ENCODE measurements at regions not wholly inside any gene's neighbourhood (a gene's known extent, or its start where the extent isn't known, plus 50 kb on each side); places are given as distances from the start of the nearest gene placed in this dataset.

DNA sequence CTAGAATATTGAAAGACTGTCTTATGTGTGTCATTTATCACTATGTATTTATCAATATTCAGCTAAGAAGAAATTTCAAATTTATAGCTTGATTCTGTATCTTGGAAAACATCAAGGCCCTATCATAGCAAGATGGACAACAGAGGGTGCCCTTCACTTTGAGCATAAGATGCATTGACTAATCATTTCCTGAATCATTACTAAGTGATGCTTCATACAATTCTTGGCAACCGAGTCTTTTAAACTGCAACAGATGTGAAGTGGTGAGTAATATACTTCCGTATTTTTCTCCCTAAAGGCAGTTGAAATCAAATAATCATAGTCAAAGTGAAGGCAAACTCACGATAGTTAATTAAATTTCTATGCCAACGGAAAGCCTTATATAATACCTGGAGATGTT lies 318.6 kb upstream of the RGMB start (continued):
- TF ChIP-seq MXI1 (IDR thresholded peaks at IDR 0.05; ENCODE audit: borderline replicate concordance, low read depth, low read length), result no peak

DNA sequence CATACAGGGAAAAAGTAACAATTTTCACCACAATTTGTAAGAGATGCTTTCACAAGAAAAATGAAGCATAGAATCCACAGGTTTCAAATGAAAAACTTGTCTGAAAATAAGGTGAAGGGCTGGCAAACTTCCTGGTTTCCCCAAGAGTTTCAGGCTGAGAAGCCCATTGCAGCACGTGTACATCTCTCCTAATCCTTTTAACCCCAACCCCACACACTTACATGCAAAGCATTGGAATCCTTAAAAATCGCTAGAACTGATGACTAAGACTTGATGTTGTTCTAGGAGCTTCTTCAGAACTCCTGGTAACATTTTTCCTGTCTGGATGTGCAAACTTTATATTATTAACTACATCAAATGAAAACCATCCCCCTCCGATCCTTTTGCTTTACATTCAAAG lies 317.8 kb upstream of the RGMB start:
- Histone ChIP-seq H3K14ac (replicated peaks; ENCODE audit: low read depth, low read length) (no peak overlapping the region), H4K20me1 (ENCODE audit: insufficient read depth, low read length) (no peaks in the 10 kb centered on the region), H3K9me1 (ENCODE audit: insufficient read depth, low read length) (0 out of 2 replicates have a peak, but pooled peaks cover 5% of the 10 kb centered on the region), H4K8ac (ENCODE audit: low read depth in 2 of 2, low read length in 2 of 2) (peak overlapping the region; percentile 50 to 71; a peak in 3 of 4 replicates), H3K4me1 (ENCODE audit: control insufficient read depth, insufficient read depth, low read length) (peaks cover 8% of the 10 kb centered on the region), H2BK15ac (ENCODE audit: low read depth, low read length) (peak overlapping the region; percentile 37; the same call in 1 of the 3 replicates), H3K27ac (ENCODE audit: insufficient read depth, low read length) (peak overlapping the region; percentile 38), H3K56ac (ENCODE audit: extremely low read depth, insufficient read depth, low read length) (peak overlapping the region; percentile 88), H4K5ac (ENCODE audit: low read depth, low read length) (peak overlapping the region; percentile 89; the same call in 1 of the 2 replicates), H3K9ac (ENCODE audit: low read depth, low read length) (peak overlapping the region; percentile 6; the same call in 1 of the 2 replicates), H3K27me3 (ENCODE audit: control insufficient read depth, insufficient read depth, low read length) (no peaks in the 10 kb centered on the region), H3K18ac (ENCODE audit: low read depth, low read length) (peak overlapping the region; percentile 95), H2BK120ac (ENCODE audit: low read depth, low read length) (peak overlapping the region; percentile 92), H3K4ac (ENCODE audit: low read depth, low read length) (peak overlapping the region; percentile 49), H3K79me1 (ENCODE audit: low read depth in 1 of 2, low read length in 2 of 2) (0 out of 4 replicates have a peak, but pooled peaks cover 0 to 8% of the 10 kb centered on the region in 2 experiments), H2AFZ (replicated peaks; ENCODE audit: low read length, poor library complexity) (no peak overlapping the region), H2BK20ac (ENCODE audit: low read depth, low read length) (peak overlapping the region; percentile 60), H3K4me2 (ENCODE audit: low read depth, low read length) (peak overlapping the region; percentile 89), H4K91ac (ENCODE audit: insufficient read depth, low read depth, low read length) (peak overlapping the region; percentile 75; the same call in 1 of the 2 replicates), H3K9me3 (ENCODE audit: control insufficient read depth, insufficient read depth, low read length) (no peaks in the 10 kb centered on the region), H2AK5ac (ENCODE audit: low read depth, low read length) (no peak overlapping the region), H3K4me3 (ENCODE audit: insufficient read depth, low read depth, low read length) (no peak overlapping the region), H2BK5ac (ENCODE audit: low read depth, low read length, poor library complexity, severe bottlenecking) (peak overlapping the region; percentile 96), H2AK9ac (replicated peaks; ENCODE audit: low read depth, low read length, poor library complexity) (no peak overlapping the region), H3K23ac (ENCODE audit: low read depth, low read length) (peak overlapping the region; percentile 21; the same call in 1 of the 2 replicates), H3K36me3 (ENCODE audit: control insufficient read depth, insufficient read depth, low read length) (no peaks in the 10 kb centered on the region)
- in situ Hi-C loops (cut with MboI; ENCODE audit: low sequenced_read_pairs), result loop anchor here (10.0 kb wide), 1 partner anchor 309 kb away; no protein-coding TSS in a partner anchor
- no TSS peak for BruUV-seq (replicated peaks)
- CTCF ChIA-PET, result interaction anchor here (1.3 to 1.7 kb wide), 2 partner anchors 40 to 315 kb away, joined by 3 to 7 read pairs; no protein-coding TSS in a partner anchor
- ATAC-seq (ENCODE audit: low read depth) (peak; percentile 51), DNase-seq (peak; percentile 77)
- dilution Hi-C loops (cut with HindIII; ENCODE audit: low sequenced_read_pairs, unreplicated experiment), result no loop called here
- intact Hi-C loops (cut with micrococcal nuclease), result loop anchor here (1.0 to 2.0 kb wide), 2 partner anchors 145 to 313 kb away; no protein-coding TSS in a partner anchor
- no CpG with 5 or more reads among the region's 3 CpGs for WGBS, 2 experiments (ENCODE audit: extremely low coverage in 2 of 2, insufficient read length in 1 of 2)
- POLR2A ChIA-PET (ENCODE audit: unreplicated experiment), result interaction anchor here (0.6 kb wide), 1 partner anchor 317 kb away, joined by 3 read pairs; no protein-coding TSS in a partner anchor
- TF ChIP-seq, protein P1, sequence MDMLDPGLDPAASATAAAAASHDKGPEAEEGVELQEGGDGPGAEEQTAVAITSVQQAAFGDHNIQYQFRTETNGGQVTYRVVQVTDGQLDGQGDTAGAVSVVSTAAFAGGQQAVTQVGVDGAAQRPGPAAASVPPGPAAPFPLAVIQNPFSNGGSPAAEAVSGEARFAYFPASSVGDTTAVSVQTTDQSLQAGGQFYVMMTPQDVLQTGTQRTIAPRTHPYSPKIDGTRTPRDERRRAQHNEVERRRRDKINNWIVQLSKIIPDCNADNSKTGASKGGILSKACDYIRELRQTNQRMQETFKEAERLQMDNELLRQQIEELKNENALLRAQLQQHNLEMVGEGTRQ (IDR thresholded peaks at IDR 0.05; ENCODE audit: low read depth, low read length), result peak; percentile 54; the same call in 1 of the 2 replicates
- TF ChIP-seq NFE2L2 (IDR thresholded peaks at IDR 0.05; ENCODE audit: low read depth, low read length), result no peak
- no peak for TF ChIP-seq RAD21 (IDR thresholded peaks at IDR 0.05; ENCODE audit: low read length)
- no peak for TF ChIP-seq CHD1 (IDR thresholded peaks at IDR 0.05; ENCODE audit: low read depth, low read length)
- no peak for TF ChIP-seq RCOR1 (IDR thresholded peaks at IDR 0.05; ENCODE audit: insufficient replicate concordance, low read length)
- TF ChIP-seq MAZ (IDR thresholded peaks at IDR 0.05; ENCODE audit: borderline replicate concordance, low read depth, low read length), result no peak
- TF ChIP-seq MXI1 (IDR thresholded peaks at IDR 0.05; ENCODE audit: borderline replicate concordance, low read depth, low read length), result no peak
- TF ChIP-seq FOS (IDR thresholded peaks at IDR 0.05; ENCODE audit: low read depth, low read length), result 0 out of 2 replicates have a peak, but pooled peaks have one; percentile 11
- no peak for TF ChIP-seq CTCF (conservative IDR thresholded peaks at IDR 0.05; ENCODE audit: low read depth, low read length)
- TF ChIP-seq SMC3 (IDR thresholded peaks at IDR 0.05; ENCODE audit: low read depth, low read length), result no peak
- no peak for TF ChIP-seq ELK1 (IDR thresholded peaks at IDR 0.05; ENCODE audit: borderline replicate concordance, low read depth, low read length)
- TF ChIP-seq BHLHE40 (IDR thresholded peaks at IDR 0.05; ENCODE audit: low read depth, low read length), result peak; percentile 91
